Endothelial cell (in vitro differentiated cells): ENCODE measurements at regions not wholly inside any gene's neighbourhood (a gene's known extent, or its start where the extent isn't known, plus 50 kb on each side); places are given as distances from the start of the nearest gene placed in this dataset.

Experiments used
- DNase-seq: peaks from one replicate; pipeline ENCODE4 v3.0.0; 2021; ENCODE audit warnings: low spot score
- H3K27ac Mint-ChIP-seq: one replicate; pipeline ENCODE4 v1.8.0; 2021; ENCODE audit warnings: mixed read lengths, inconsistent platforms; ENCODE audit not compliant: unreplicated experiment
- H3K27me3 Mint-ChIP-seq: one replicate; pipeline ENCODE4 v1.8.0; 2021; ENCODE audit warnings: mild to moderate bottlenecking, moderate library complexity, mixed read lengths, inconsistent platforms; ENCODE audit not compliant: unreplicated experiment
- H3K36me3 Mint-ChIP-seq: one replicate; pipeline ENCODE4 v1.8.0; 2021; ENCODE audit warnings: mild to moderate bottlenecking, low read depth, mixed read lengths, inconsistent platforms; ENCODE audit not compliant: unreplicated experiment
- H3K4me1 Mint-ChIP-seq: one replicate; pipeline ENCODE4 v1.8.0; 2021; ENCODE audit warnings: mild to moderate bottlenecking, mixed read lengths, inconsistent platforms; ENCODE audit not compliant: unreplicated experiment
- H3K4me3 Mint-ChIP-seq: one replicate; pipeline ENCODE4 v1.8.0; 2021; ENCODE audit warnings: mild to moderate bottlenecking, mixed read lengths, inconsistent platforms; ENCODE audit not compliant: unreplicated experiment
- H3K9me3 Mint-ChIP-seq: one replicate; pipeline ENCODE4 v1.8.0; 2021; ENCODE audit warnings: mixed read lengths, inconsistent platforms; ENCODE audit not compliant: unreplicated experiment
- TF ChIP-seq, protein P1 (sequence below): fragments of 200-600 bp; sonication (generic); IDR thresholded peaks from one replicate; pipeline ENCODE4 v1.5.0; 2021; ENCODE audit warnings: antibody characterized with exemption; ENCODE audit not compliant: unreplicated experiment

DNA sequence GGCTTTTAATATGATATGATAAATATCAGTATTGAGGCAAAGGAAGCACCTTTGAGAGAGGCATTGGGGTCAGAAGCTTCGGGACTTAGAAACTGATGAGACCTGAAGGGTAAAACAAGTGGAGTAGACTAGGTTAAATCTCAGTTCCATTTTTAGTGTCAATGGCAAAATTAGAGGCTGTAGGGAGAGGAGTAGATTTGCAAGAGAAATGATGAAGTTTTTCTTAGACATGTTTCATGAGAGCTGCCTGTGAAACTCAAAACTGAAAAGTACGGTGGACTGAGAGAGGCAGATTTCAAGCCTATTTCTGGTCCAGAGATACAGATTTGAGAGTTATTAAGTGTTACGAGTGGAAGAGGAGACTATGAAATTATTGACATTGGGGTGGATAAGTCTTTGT lies 278.5 kb downstream of the TAF11L14 start:
- TF ChIP-seq, protein P1, sequence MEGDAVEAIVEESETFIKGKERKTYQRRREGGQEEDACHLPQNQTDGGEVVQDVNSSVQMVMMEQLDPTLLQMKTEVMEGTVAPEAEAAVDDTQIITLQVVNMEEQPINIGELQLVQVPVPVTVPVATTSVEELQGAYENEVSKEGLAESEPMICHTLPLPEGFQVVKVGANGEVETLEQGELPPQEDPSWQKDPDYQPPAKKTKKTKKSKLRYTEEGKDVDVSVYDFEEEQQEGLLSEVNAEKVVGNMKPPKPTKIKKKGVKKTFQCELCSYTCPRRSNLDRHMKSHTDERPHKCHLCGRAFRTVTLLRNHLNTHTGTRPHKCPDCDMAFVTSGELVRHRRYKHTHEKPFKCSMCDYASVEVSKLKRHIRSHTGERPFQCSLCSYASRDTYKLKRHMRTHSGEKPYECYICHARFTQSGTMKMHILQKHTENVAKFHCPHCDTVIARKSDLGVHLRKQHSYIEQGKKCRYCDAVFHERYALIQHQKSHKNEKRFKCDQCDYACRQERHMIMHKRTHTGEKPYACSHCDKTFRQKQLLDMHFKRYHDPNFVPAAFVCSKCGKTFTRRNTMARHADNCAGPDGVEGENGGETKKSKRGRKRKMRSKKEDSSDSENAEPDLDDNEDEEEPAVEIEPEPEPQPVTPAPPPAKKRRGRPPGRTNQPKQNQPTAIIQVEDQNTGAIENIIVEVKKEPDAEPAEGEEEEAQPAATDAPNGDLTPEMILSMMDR, result no peak
- Mint-ChIP-seq H3K36me3 (no peaks in the 10 kb centered on the region), H3K27me3 (no peaks in the 10 kb centered on the region), H3K4me3 (no peak overlapping the region), H3K27ac (no peak overlapping the region), H3K4me1 (peaks cover 11% of the 10 kb centered on the region), H3K9me3 (no peaks in the 10 kb centered on the region)
- DNase-seq, result no peak

DNA sequence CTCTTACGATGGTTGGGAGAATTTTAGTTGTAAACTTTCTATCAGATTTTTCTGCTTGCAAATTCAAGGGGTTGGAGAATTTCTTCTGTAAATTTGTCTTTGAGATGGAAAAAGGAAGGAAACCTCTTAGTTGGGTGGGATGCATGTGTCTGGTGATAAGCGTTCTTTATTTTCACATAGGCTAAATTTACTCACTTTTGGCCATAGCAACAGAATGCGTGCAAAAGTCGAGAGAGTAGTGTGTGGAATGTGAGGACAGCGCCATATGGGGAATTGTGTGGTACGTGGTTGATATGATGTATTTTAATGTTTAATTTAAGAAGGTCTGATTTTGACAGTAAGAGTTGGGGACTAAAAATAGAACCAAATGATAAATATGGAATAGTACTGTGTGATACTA lies 282.2 kb downstream of the TAF11L14 start:
- Mint-ChIP-seq H3K27me3 (no peaks in the 10 kb centered on the region), H3K27ac (no peak overlapping the region), H3K4me1 (peaks cover 9% of the 10 kb centered on the region), H3K36me3 (no peaks in the 10 kb centered on the region), H3K4me3 (no peak overlapping the region), H3K9me3 (no peaks in the 10 kb centered on the region)
- TF ChIP-seq, protein P1, result no peak
- no peak for DNase-seq

DNA sequence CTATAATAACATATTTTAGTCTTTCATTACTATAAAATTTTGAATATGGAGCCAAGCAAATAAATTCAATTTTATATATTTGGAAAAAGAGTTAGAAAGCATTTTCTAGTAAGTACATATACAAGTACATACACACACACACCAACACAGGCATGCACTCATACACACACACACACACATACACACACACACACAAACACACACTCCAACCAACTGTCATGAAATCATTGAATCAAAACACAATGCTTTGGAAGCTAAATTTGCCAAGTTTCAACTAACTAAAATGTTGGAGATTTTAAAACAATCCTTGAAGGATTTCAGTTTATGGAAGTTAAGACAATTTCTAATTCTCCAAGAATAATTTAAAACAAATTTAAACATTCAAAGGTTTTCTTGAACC lies 283.2 kb downstream of the TAF11L14 start:
- Mint-ChIP-seq H3K36me3 (no peaks in the 10 kb centered on the region), H3K27ac (no peak overlapping the region), H3K4me3 (no peak overlapping the region), H3K27me3 (no peaks in the 10 kb centered on the region), H3K9me3 (no peaks in the 10 kb centered on the region), H3K4me1 (peaks cover 7% of the 10 kb centered on the region)
- no peak for DNase-seq
- TF ChIP-seq, protein P1, result no peak

DNA sequence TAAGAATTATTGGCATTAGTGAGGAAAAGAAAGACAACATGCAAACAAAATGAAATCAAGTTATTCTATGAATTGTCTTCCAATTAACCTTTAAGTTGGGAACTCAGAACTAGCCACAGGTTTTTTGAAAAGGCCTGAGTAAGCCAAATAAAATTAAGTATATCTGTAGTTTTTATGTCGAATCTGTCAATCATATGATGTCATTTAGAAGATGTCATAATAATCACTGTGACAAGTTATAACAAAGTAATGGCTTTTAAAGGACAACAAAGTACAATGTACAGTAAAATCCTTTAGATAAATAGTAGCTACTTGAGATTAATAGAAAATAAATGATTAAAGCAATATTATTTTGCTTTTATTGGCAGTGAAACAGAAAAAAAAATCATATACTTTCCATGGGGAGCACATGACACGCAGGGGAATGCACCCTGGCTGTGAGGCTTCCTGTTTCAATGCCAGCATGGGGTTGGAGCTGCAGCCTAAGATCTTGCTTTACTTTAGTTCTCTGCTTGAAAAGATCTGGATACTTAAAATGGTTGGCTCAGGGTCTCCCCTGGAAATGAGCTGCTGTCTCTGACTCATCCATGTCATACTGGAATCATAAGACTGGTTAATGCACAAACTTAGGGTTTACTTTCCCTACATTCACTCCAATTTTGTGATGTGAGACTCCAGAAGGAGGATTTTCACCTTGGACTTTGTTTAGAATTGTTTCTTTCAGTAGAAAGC lies 284.3 kb downstream of the TAF11L14 start:
- TF ChIP-seq, protein P1, result no peak
- no peak overlapping the region for H3K4me3 Mint-ChIP-seq
- no peak for DNase-seq
- no peaks in the 10 kb centered on the region for H3K36me3 Mint-ChIP-seq
- H3K9me3 Mint-ChIP-seq, result no peaks in the 10 kb centered on the region
- H3K27me3 Mint-ChIP-seq, result peaks cover under 1% of the 10 kb centered on the region
- no peak overlapping the region for H3K27ac Mint-ChIP-seq
- H3K4me1 Mint-ChIP-seq, result peaks cover 7% of the 10 kb centered on the region

DNA sequence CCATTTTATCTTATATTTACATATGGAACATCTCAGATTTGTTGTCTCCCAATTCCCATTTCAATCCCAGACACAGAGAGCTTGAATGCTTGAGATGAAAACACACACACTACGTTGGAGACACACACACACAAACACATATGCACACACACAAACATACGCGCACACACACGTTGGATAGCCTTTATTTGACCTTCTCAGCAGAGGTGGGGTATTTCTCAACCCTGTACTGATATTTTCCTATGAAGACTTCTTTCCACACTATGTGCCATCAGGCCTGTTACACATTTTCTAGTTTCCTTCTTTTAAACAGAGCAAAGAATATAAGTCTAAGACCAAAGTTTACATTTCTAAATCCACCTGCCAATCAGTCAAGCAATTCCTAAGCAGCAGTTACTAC lies 291.0 kb downstream of the TAF11L14 start:
- no peaks in the 10 kb centered on the region for H3K36me3 Mint-ChIP-seq
- no peaks in the 10 kb centered on the region for H3K4me1 Mint-ChIP-seq
- peaks cover 2% of the 10 kb centered on the region for H3K27me3 Mint-ChIP-seq
- no peak overlapping the region for H3K27ac Mint-ChIP-seq
- H3K4me3 Mint-ChIP-seq, result no peak overlapping the region
- H3K9me3 Mint-ChIP-seq, result no peaks in the 10 kb centered on the region
- no peak for DNase-seq
- TF ChIP-seq, protein P1, result no peak
